Endodermal cell (in vitro differentiated cells): ENCODE measurements at regions not wholly inside any gene's neighbourhood (a gene's known extent, or its start where the extent isn't known, plus 50 kb on each side); places are given as distances from the start of the nearest gene placed in this dataset.

ENCODE experiments used
- DNase-seq: peaks from one replicate; pipeline ENCODE4 v3.0.0-alpha.2; 2017
- H3K27ac ChIP-seq: 2 replicates; pipeline ENCODE4 v1.5.1; 2013; ENCODE audit warnings: mild to moderate bottlenecking, low read depth, low read length, moderate library complexity
- H3K27me3 ChIP-seq: 2 replicates; pipeline ENCODE4 v1.6.1; 2013; ENCODE audit warnings: mild to moderate bottlenecking, low read length, moderate library complexity; ENCODE audit not compliant: insufficient read depth, control insufficient read depth, poor library complexity, severe bottlenecking
- H3K36me3 ChIP-seq: 2 replicates; pipeline ENCODE4 v1.7.0; 2013; ENCODE audit warnings: mild to moderate bottlenecking, low read length, moderate library complexity; ENCODE audit not compliant: control insufficient read depth, insufficient read depth
- H3K4me1 ChIP-seq: one replicate; pipeline ENCODE4 v1.7.0; 2013; ENCODE audit warnings: low read length; ENCODE audit not compliant: control insufficient read depth, insufficient read depth
- H3K4me3 ChIP-seq: 2 replicates; pipeline ENCODE4 v1.5.1; 2013; ENCODE audit warnings: mild to moderate bottlenecking, low read length, moderate library complexity
- H3K9ac ChIP-seq: 2 replicates; pipeline ENCODE4 v1.6.1; 2013; ENCODE audit warnings: mild to moderate bottlenecking, low read length, moderate library complexity; ENCODE audit not compliant: poor library complexity, severe bottlenecking; ENCODE audit errors: extremely low read depth
- H3K9me3 ChIP-seq: 2 replicates; pipeline ENCODE4 v1.6.1; 2013; ENCODE audit warnings: mild to moderate bottlenecking, low read length, moderate library complexity; ENCODE audit not compliant: control insufficient read depth
- H3K27ac Mint-ChIP-seq: 2 replicates; pipeline ENCODE4 v1.8.0; 2020; ENCODE audit warnings: mixed read lengths
- H3K27me3 Mint-ChIP-seq: 2 replicates; pipeline ENCODE4 v1.8.0; 2021; ENCODE audit warnings: mild to moderate bottlenecking, mixed read lengths; ENCODE audit not compliant: insufficient read depth
- H3K36me3 Mint-ChIP-seq: 2 replicates; pipeline ENCODE4 v1.8.0; 2020; ENCODE audit warnings: low read depth, mixed read lengths
- H3K4me1 Mint-ChIP-seq: 2 replicates; pipeline ENCODE4 v1.8.0; 2020; ENCODE audit warnings: mixed read lengths
- H3K4me3 Mint-ChIP-seq: 2 replicates; pipeline ENCODE4 v1.8.0; 2020; ENCODE audit warnings: mild to moderate bottlenecking, moderate library complexity, mixed read lengths
- H3K9me3 Mint-ChIP-seq: 2 replicates; pipeline ENCODE4 v1.8.0; 2020; ENCODE audit warnings: mild to moderate bottlenecking, mixed read lengths
- WGBS, 2 experiments: methylation state at CpG; one replicate each; pipeline versions ENCODE4 v1.1.5 to v1.1.7; 2013; ENCODE audit warnings: missing lambda C conversion rate in 2 of 2, mixed read lengths in 1 of 2; ENCODE audit not compliant: insufficient coverage in 1 of 2, insufficient read length in 1 of 2; 5-methylcytosine and 5-hydroxymethylcytosine counted together
- TF ChIP-seq, protein P1 (sequence below): fragments of 200-600 bp; sonication (generic); conservative IDR thresholded peaks from 2 replicates; pipeline ENCODE4 v1.5.0; 2021; ENCODE audit warnings: antibody characterized with exemption, mild to moderate bottlenecking

DNA sequence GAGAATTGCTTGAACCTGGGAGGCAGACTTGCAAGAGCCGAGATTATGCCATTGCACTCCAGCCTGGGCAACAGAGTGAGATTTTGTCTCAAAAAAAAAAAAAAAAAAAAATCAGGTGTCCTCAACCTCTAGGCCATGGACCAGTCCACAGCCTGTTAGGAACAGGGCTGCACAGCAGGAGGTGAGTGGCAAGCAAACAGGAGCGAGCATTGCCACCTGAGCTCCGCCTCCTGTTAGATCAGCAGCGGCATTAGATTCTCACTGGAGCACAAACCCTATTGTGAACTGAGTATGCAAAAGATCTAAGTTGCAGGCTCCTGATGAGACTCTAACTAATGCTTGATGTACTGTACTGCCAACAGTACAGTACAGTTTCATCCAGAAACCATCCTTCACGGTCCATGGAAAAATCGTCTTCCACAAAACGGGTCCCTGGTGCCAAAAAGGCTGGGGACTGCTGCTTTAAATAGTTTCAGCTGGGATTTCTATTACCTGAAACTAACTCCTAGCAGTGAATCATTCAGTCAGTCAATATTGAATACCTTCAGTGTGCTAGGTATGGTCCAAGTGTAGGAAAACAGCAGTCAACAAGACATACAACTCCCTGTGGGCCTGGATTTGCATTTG, 56.3 kb upstream of the DHX40 start:
- Histone ChIP-seq H3K27ac (no peak overlapping the region), H3K27me3 (peaks cover 4% of the 10 kb centered on the region), H3K9me3 (no peaks in the 10 kb centered on the region), H3K9ac (no peak overlapping the region), H3K4me3 (no peak overlapping the region), H3K4me1 (no peaks in the 10 kb centered on the region), H3K36me3 (no peaks in the 10 kb centered on the region)
- no peaks in the 10 kb centered on the region for H3K36me3 Mint-ChIP-seq
- no peaks in the 10 kb centered on the region for H3K9me3 Mint-ChIP-seq
- DNase-seq = peak; percentile 81
- H3K27ac Mint-ChIP-seq = no peak overlapping the region
- peaks cover 25% of the 10 kb centered on the region for H3K27me3 Mint-ChIP-seq
- TF ChIP-seq, protein P1, sequence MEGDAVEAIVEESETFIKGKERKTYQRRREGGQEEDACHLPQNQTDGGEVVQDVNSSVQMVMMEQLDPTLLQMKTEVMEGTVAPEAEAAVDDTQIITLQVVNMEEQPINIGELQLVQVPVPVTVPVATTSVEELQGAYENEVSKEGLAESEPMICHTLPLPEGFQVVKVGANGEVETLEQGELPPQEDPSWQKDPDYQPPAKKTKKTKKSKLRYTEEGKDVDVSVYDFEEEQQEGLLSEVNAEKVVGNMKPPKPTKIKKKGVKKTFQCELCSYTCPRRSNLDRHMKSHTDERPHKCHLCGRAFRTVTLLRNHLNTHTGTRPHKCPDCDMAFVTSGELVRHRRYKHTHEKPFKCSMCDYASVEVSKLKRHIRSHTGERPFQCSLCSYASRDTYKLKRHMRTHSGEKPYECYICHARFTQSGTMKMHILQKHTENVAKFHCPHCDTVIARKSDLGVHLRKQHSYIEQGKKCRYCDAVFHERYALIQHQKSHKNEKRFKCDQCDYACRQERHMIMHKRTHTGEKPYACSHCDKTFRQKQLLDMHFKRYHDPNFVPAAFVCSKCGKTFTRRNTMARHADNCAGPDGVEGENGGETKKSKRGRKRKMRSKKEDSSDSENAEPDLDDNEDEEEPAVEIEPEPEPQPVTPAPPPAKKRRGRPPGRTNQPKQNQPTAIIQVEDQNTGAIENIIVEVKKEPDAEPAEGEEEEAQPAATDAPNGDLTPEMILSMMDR = no peak
- no peak overlapping the region for H3K4me3 Mint-ChIP-seq
- peaks cover 2% of the 10 kb centered on the region for H3K4me1 Mint-ChIP-seq
- 86 to 88% methylated on average over 7 of the region's 7 CpGs for WGBS, 2 experiments

- Mint-ChIP-seq H3K4me3 (no peak overlapping the region), H3K27me3 (peaks cover 21% of the 10 kb centered on the region), H3K27ac (no peak overlapping the region), H3K9me3 (no peaks in the 10 kb centered on the region), H3K4me1 (peaks cover 7% of the 10 kb centered on the region), H3K36me3 (no peaks in the 10 kb centered on the region)
- WGBS, 2 experiments = 92 to 100% methylated on average over 2 of the region's 2 CpGs
- H3K9ac ChIP-seq = no peak overlapping the region
- H3K9me3 ChIP-seq = no peaks in the 10 kb centered on the region
- no peaks in the 10 kb centered on the region for H3K36me3 ChIP-seq
- no peak for DNase-seq
- H3K4me1 ChIP-seq = no peaks in the 10 kb centered on the region
- peaks cover 4% of the 10 kb centered on the region for H3K27me3 ChIP-seq
- H3K27ac ChIP-seq = no peak overlapping the region
- TF ChIP-seq, protein P1 = no peak
- no peak overlapping the region for H3K4me3 ChIP-seq
These were observed 54.8 kb upstream of the DHX40 start for GRCh38 chr17:59510611-59511010.

GRCh38 chr17:59511726-59512125, 53.7 kb upstream of the DHX40 start:
- no peaks in the 10 kb centered on the region for H3K9me3 ChIP-seq
- Mint-ChIP-seq H3K4me3 (no peak overlapping the region), H3K4me1 (peaks cover 11% of the 10 kb centered on the region), H3K36me3 (no peaks in the 10 kb centered on the region), H3K27ac (no peak overlapping the region), H3K9me3 (no peaks in the 10 kb centered on the region), H3K27me3 (peaks cover 21% of the 10 kb centered on the region)
- TF ChIP-seq, protein P1 = no peak
- no peak overlapping the region for H3K4me3 ChIP-seq
- no peaks in the 10 kb centered on the region for H3K36me3 ChIP-seq
- DNase-seq = no peak
- H3K27me3 ChIP-seq = peaks cover 4% of the 10 kb centered on the region
- no peaks in the 10 kb centered on the region for H3K4me1 ChIP-seq
- H3K9ac ChIP-seq = no peak overlapping the region
- H3K27ac ChIP-seq = no peak overlapping the region
